Endodermal cell (in vitro differentiated cells): ENCODE measurements at regions not wholly inside any gene's neighbourhood (a gene's known extent, or its start where the extent isn't known, plus 50 kb on each side); places are given as distances from the start of the nearest gene placed in this dataset.

Experiments
- DNase-seq: peaks from one replicate; pipeline ENCODE4 v3.0.0-alpha.2; 2017
- H3K27ac ChIP-seq: 2 replicates; pipeline ENCODE4 v1.5.1; 2013; ENCODE audit warnings: mild to moderate bottlenecking, low read depth, low read length, moderate library complexity
- H3K27me3 ChIP-seq: 2 replicates; pipeline ENCODE4 v1.6.1; 2013; ENCODE audit warnings: mild to moderate bottlenecking, low read length, moderate library complexity; ENCODE audit not compliant: insufficient read depth, control insufficient read depth, poor library complexity, severe bottlenecking
- H3K36me3 ChIP-seq: 2 replicates; pipeline ENCODE4 v1.7.0; 2013; ENCODE audit warnings: mild to moderate bottlenecking, low read length, moderate library complexity; ENCODE audit not compliant: control insufficient read depth, insufficient read depth
- H3K4me1 ChIP-seq: one replicate; pipeline ENCODE4 v1.7.0; 2013; ENCODE audit warnings: low read length; ENCODE audit not compliant: control insufficient read depth, insufficient read depth
- H3K4me3 ChIP-seq: 2 replicates; pipeline ENCODE4 v1.5.1; 2013; ENCODE audit warnings: mild to moderate bottlenecking, low read length, moderate library complexity
- H3K9ac ChIP-seq: 2 replicates; pipeline ENCODE4 v1.6.1; 2013; ENCODE audit warnings: mild to moderate bottlenecking, low read length, moderate library complexity; ENCODE audit not compliant: poor library complexity, severe bottlenecking; ENCODE audit errors: extremely low read depth
- H3K9me3 ChIP-seq: 2 replicates; pipeline ENCODE4 v1.6.1; 2013; ENCODE audit warnings: mild to moderate bottlenecking, low read length, moderate library complexity; ENCODE audit not compliant: control insufficient read depth
- H3K27ac Mint-ChIP-seq: 2 replicates; pipeline ENCODE4 v1.8.0; 2020; ENCODE audit warnings: mixed read lengths
- H3K27me3 Mint-ChIP-seq: 2 replicates; pipeline ENCODE4 v1.8.0; 2021; ENCODE audit warnings: mild to moderate bottlenecking, mixed read lengths; ENCODE audit not compliant: insufficient read depth
- H3K36me3 Mint-ChIP-seq: 2 replicates; pipeline ENCODE4 v1.8.0; 2020; ENCODE audit warnings: low read depth, mixed read lengths
- H3K4me1 Mint-ChIP-seq: 2 replicates; pipeline ENCODE4 v1.8.0; 2020; ENCODE audit warnings: mixed read lengths
- H3K4me3 Mint-ChIP-seq: 2 replicates; pipeline ENCODE4 v1.8.0; 2020; ENCODE audit warnings: mild to moderate bottlenecking, moderate library complexity, mixed read lengths
- H3K9me3 Mint-ChIP-seq: 2 replicates; pipeline ENCODE4 v1.8.0; 2020; ENCODE audit warnings: mild to moderate bottlenecking, mixed read lengths
- CTCF ChIP-seq: fragments of 200-600 bp; sonication (generic); conservative IDR thresholded peaks from 2 replicates; pipeline ENCODE4 v1.5.0; 2021; ENCODE audit warnings: antibody characterized with exemption, mild to moderate bottlenecking
- WGBS, 2 experiments: methylation state at CpG; one replicate each; pipeline versions ENCODE4 v1.1.5 to v1.1.7; 2013; ENCODE audit warnings: missing lambda C conversion rate in 2 of 2, mixed read lengths in 1 of 2; ENCODE audit not compliant: insufficient coverage in 1 of 2, insufficient read length in 1 of 2; 5-methylcytosine and 5-hydroxymethylcytosine counted together

GRCh38 chr12:19646599-19646998 lies 207.3 kb downstream of the AEBP2 start:
- Histone ChIP-seq H3K27me3 (no peaks in the 10 kb centered on the region), H3K27ac (no peak overlapping the region), H3K4me3 (no peak overlapping the region), H3K36me3 (no peaks in the 10 kb centered on the region), H3K9ac (no peak overlapping the region), H3K4me1 (no peaks in the 10 kb centered on the region), H3K9me3 (peaks cover 12% of the 10 kb centered on the region)
- Mint-ChIP-seq H3K27ac (no peak overlapping the region), H3K36me3 (peaks cover 11% of the 10 kb centered on the region), H3K4me1 (peaks cover 3% of the 10 kb centered on the region), H3K27me3 (no peaks in the 10 kb centered on the region), H3K9me3 (peaks cover 27% of the 10 kb centered on the region), H3K4me3 (no peak overlapping the region)
- WGBS, 2 experiments, result 94% methylated on average over 1 of the region's 1 CpG; no CpG with 5 or more reads in 1 of the 2 experiments
- DNase-seq, result no peak
- no peak for TF ChIP-seq CTCF

- no peaks in the 10 kb centered on the region for H3K27me3 ChIP-seq
- no peak overlapping the region for H3K27ac ChIP-seq
- 93 to 96% methylated on average over 7 to 8 of the region's 8 CpGs for WGBS, 2 experiments
- no peak for DNase-seq
- no peaks in the 10 kb centered on the region for H3K4me1 ChIP-seq
- H3K27ac Mint-ChIP-seq, result no peak overlapping the region
- peaks cover 12% of the 10 kb centered on the region for H3K9me3 ChIP-seq
- H3K4me1 Mint-ChIP-seq, result peaks cover 3% of the 10 kb centered on the region
- peaks cover 11% of the 10 kb centered on the region for H3K36me3 Mint-ChIP-seq
- H3K36me3 ChIP-seq, result no peaks in the 10 kb centered on the region
- peaks cover 27% of the 10 kb centered on the region for H3K9me3 Mint-ChIP-seq
- no peaks in the 10 kb centered on the region for H3K27me3 Mint-ChIP-seq
- H3K9ac ChIP-seq, result no peak overlapping the region
- TF ChIP-seq CTCF, result no peak
- no peak overlapping the region for H3K4me3 ChIP-seq
- no peak overlapping the region for H3K4me3 Mint-ChIP-seq
Observed at GRCh38 chr12:19647806-19648556, 208.7 kb downstream of the AEBP2 start.

DNA sequence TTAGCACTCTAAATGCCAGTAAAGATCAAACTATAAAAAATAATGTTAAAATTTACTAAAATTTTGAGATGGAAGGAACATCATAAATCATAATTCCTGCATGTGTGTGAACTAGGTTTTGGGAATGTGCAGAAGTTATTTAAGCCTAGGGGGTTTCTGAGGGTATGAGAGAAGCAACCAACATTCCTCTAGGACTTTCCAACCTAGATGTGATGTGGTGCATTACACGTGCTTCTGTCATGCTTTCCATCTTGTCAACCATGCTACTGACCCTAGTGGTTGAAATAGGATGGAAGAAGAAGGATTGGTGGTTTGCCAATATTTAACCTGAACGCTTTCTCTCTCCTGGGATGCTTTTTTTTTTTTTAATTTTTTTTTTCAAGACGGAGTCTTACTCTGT lies 209.3 kb downstream of the AEBP2 start:
- Mint-ChIP-seq H3K27ac (no peak overlapping the region), H3K9me3 (peaks cover 27% of the 10 kb centered on the region), H3K36me3 (peaks cover 11% of the 10 kb centered on the region), H3K27me3 (no peaks in the 10 kb centered on the region), H3K4me3 (no peak overlapping the region), H3K4me1 (peaks cover 2% of the 10 kb centered on the region)
- Histone ChIP-seq H3K9ac (no peak overlapping the region), H3K4me1 (no peaks in the 10 kb centered on the region), H3K36me3 (no peaks in the 10 kb centered on the region), H3K4me3 (no peak overlapping the region), H3K27me3 (no peaks in the 10 kb centered on the region), H3K9me3 (peaks cover 12% of the 10 kb centered on the region), H3K27ac (no peak overlapping the region)
- peak; percentile 35 for TF ChIP-seq CTCF
- WGBS, 2 experiments, result 100% methylated on average over 2 to 3 of the region's 3 CpGs
- no peak for DNase-seq
